ENCODE measurements at regions not wholly inside any gene's neighbourhood (a gene's known extent, or its start where the extent isn't known, plus 50 kb on each side); places are given as distances from the start of the nearest gene placed in this dataset.

- TF ChIP-seq ATF3 (IDR thresholded peaks at IDR 0.05) (no peak), ATF3 (CRISPR knock-in tag; conservative IDR thresholded peaks at IDR 0.05) (no peak), RBFOX2 (IDR thresholded peaks at IDR 0.05; ENCODE audit: low read depth, low read length) (peak; percentile 90), AFF4 (CRISPR knock-in tag; IDR thresholded peaks at IDR 0.05) (peak; percentile 90; the same call in 1 of the 2 replicates), POLR2A (conservative IDR thresholded peaks at IDR 0.05) (peak; percentile 68), SRF (CRISPR knock-in tag; IDR thresholded peaks at IDR 0.05) (no peak), TAF9B (IDR thresholded peaks at IDR 0.05; ENCODE audit: partially characterized antibody) (peak; percentile 27), ZNF511 (CRISPR knock-in tag; IDR thresholded peaks at IDR 0.05) (0 out of 2 replicates have a peak, but pooled peaks have one; percentile 61), ZKSCAN8 (CRISPR knock-in tag; IDR thresholded peaks at IDR 0.05) (0 out of 2 replicates have a peak, but pooled peaks have one; percentile 23), NELFE (IDR thresholded peaks at IDR 0.05; ENCODE audit: insufficient read depth, insufficient read length) (no peak), ZNF263 (CRISPR knock-in tag; IDR thresholded peaks at IDR 0.05; ENCODE audit: borderline replicate concordance) (peak; percentile 19; the same call in 1 of the 2 replicates), ZNF217 (CRISPR knock-in tag; IDR thresholded peaks at IDR 0.05) (no peak), E2F3 (CRISPR knock-in tag; IDR thresholded peaks at IDR 0.05) (peak; percentile 50; the same call in 1 of the 2 replicates), ZNF431 (CRISPR knock-in tag; IDR thresholded peaks at IDR 0.05) (0 out of 2 replicates have a peak, but pooled peaks have one; percentile 33), USF1 (CRISPR knock-in tag; IDR thresholded peaks at IDR 0.05) (peak; percentile 97), GTF3C2 (IDR thresholded peaks at IDR 0.05; ENCODE audit: borderline replicate concordance, extremely low read depth, insufficient read length) (no peak)
Observed at GRCh38 chr2:81481242-81481993, 1176.9 kb upstream of the LRRTM1 start (continued).
